ENCODE measurements at regions not wholly inside any gene's neighbourhood (a gene's known extent, or its start where the extent isn't known, plus 50 kb on each side); places are given as distances from the start of the nearest gene placed in this dataset.

- TF ChIP-seq CTCF (IDR thresholded peaks at IDR 0.05; ENCODE audit: insufficient read depth, low read depth, low read length, missing control alignments), result no peak
- DNase-seq (ENCODE audit: low read depth), result no peak
- no peak overlapping the region for H3K4me3 ChIP-seq (ENCODE audit: low read depth, low read length)
Observed at GRCh38 chr1:104526158-104526795, 776.6 kb downstream of the AMY1C start.

- no peak overlapping the region for H3K4me3 ChIP-seq (ENCODE audit: low read depth, low read length)
- TF ChIP-seq CTCF (IDR thresholded peaks at IDR 0.05; ENCODE audit: insufficient read depth, low read depth, low read length, missing control alignments), result no peak
- DNase-seq (ENCODE audit: low read depth), result no peak
Observed at GRCh38 chr1:104531990-104532389, 782.3 kb downstream of the AMY1C start.

GRCh38 chr1:104574620-104575019 lies 824.9 kb downstream of the AMY1C start:
- DNase-seq (ENCODE audit: low read depth), result no peak
- no peak overlapping the region for H3K4me3 ChIP-seq (ENCODE audit: low read depth, low read length)
- no peak for TF ChIP-seq CTCF (IDR thresholded peaks at IDR 0.05; ENCODE audit: insufficient read depth, low read depth, low read length, missing control alignments)

- no peak for TF ChIP-seq CTCF (IDR thresholded peaks at IDR 0.05; ENCODE audit: insufficient read depth, low read depth, low read length, missing control alignments)
- H3K4me3 ChIP-seq (ENCODE audit: low read depth, low read length), result no peak overlapping the region
- DNase-seq (ENCODE audit: low read depth), result no peak
Observed at GRCh38 chr1:104592926-104593325, 843.2 kb downstream of the AMY1C start.

- DNase-seq (ENCODE audit: low read depth), result no peak
- no peak for TF ChIP-seq CTCF (IDR thresholded peaks at IDR 0.05; ENCODE audit: insufficient read depth, low read depth, low read length, missing control alignments)
- no peak overlapping the region for H3K4me3 ChIP-seq (ENCODE audit: low read depth, low read length)
Observed at GRCh38 chr1:104593413-104594187, 843.9 kb downstream of the AMY1C start.

GRCh38 chr1:104617474-104617873 lies 867.8 kb downstream of the AMY1C start:
- no peak for DNase-seq (ENCODE audit: low read depth)
- TF ChIP-seq CTCF (IDR thresholded peaks at IDR 0.05; ENCODE audit: insufficient read depth, low read depth, low read length, missing control alignments), result no peak
- H3K4me3 ChIP-seq (ENCODE audit: low read depth, low read length), result no peak overlapping the region

Measured in GM12865 (cell line).